Activated naive CD8-positive, alpha-beta T cell treated with anti-CD3 and anti-CD28 coated beads, Interleukin-2, amount 10 ng/mL, durations not matched to agents 7 days and 5 days (primary cell): ENCODE measurements at regions not wholly inside any gene's neighbourhood (a gene's known extent, or its start where the extent isn't known, plus 50 kb on each side); places are given as distances from the start of the nearest gene placed in this dataset.

Source experiments
- ATAC-seq: fragments of 150-1000 bp; cut with Tn5 transposase; one replicate; pipeline ENCODE4 v1.10.0; 2021; ENCODE audit warnings: low read depth, moderate library complexity
- POLR2A ChIA-PET: fragments of 350-600 bp; sonication (Branson Sonifier 250); formaldehyde crosslinking; loops from one replicate; lab custom pipeline; 2021; ENCODE audit warnings: antibody characterized with exemption; lab: Charles Lee
- DNase-seq: peaks from one replicate; pipeline ENCODE4 v3.0.0; 2021
- H3K27ac Mint-ChIP-seq: one replicate; pipeline ENCODE4 v1.8.0; 2022; ENCODE audit warnings: mild to moderate bottlenecking, mixed read lengths
- H3K27me3 Mint-ChIP-seq: one replicate; pipeline ENCODE4 v1.8.0; 2022; ENCODE audit warnings: mild to moderate bottlenecking, moderate library complexity, mixed read lengths
- H3K36me3 Mint-ChIP-seq: one replicate; pipeline ENCODE4 v1.8.0; 2021; ENCODE audit warnings: mild to moderate bottlenecking, mixed read lengths
- H3K4me1 Mint-ChIP-seq: one replicate; pipeline ENCODE4 v1.8.0; 2021; ENCODE audit warnings: mixed read lengths
- H3K4me3 Mint-ChIP-seq: one replicate; pipeline ENCODE4 v1.8.0; 2022; ENCODE audit warnings: mild to moderate bottlenecking, moderate library complexity, mixed read lengths
- H3K9me3 Mint-ChIP-seq: one replicate; pipeline ENCODE4 v1.8.0; 2021; ENCODE audit warnings: mixed read lengths

DNA sequence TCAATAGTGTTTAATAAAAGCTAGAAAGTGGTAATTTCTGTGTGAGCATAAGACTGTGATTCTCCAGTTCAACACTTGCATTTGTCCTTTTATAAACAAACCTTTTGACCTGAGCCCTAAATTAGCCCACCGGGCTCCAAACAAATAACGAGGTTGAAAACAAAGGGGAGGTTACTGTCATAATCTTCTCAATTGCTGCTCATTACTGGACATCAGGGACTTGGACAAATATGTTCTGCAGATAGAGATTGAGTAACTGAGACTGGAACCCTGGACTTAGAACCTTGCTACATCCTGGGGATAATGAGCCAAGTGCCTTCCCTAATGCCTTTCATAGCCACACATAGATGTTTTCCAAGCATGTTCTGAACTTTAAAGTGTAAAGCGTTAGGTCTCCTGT, 84.2 kb upstream of the PCSK2 start:
- Mint-ChIP-seq H3K9me3 (peaks cover 6% of the 10 kb centered on the region), H3K4me1 (no peaks in the 10 kb centered on the region), H3K27me3 (no peaks in the 10 kb centered on the region), H3K4me3 (no peak overlapping the region), H3K27ac (no peak overlapping the region), H3K36me3 (no peaks in the 10 kb centered on the region)
- no peak for DNase-seq
- POLR2A ChIA-PET: no interaction called here
- no peak for ATAC-seq

DNA sequence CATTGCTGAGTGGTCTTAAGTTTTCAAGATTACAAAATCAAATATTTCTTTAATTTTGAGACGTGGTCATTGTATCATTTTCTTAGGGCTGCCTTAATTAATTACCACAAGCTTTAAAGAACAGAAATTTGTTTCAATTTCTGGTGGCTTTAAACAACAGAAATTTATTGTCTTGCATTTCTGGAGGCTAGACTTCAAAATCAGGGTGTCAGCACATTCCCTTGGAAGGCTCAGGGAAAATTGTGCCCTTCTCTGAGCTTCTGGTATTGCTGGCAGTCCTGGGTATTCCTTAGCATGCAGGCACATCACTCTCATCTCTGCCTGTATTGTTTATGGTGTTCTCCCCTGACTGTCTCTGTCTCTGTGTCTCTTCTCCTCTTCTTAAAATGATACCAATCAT, 76.0 kb upstream of the PCSK2 start:
- Mint-ChIP-seq H3K27me3 (no peaks in the 10 kb centered on the region), H3K36me3 (no peaks in the 10 kb centered on the region), H3K4me1 (no peaks in the 10 kb centered on the region), H3K27ac (no peak overlapping the region), H3K4me3 (no peak overlapping the region), H3K9me3 (peaks cover 7% of the 10 kb centered on the region)
- DNase-seq (no peak), ATAC-seq (no peak)
- POLR2A ChIA-PET: no interaction called here

DNA sequence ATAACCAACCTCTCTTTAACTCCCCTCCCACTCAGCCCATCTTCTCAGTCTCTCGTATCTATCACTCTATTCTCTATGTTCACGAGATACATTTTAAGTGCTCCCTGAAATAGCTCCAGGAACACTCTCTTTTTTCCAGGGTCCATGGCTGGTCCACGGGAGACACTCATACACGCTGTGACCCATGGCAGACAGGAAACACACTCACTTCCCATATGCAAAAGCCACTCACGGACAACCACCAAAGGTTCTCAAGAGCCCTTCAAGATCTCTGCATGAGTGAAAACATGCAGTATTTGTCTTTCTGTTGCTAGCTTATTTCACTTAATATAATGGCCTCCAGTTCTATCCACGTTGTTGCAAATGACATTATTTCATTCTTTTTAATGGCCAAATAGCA, 71.4 kb upstream of the PCSK2 start:
- no peak for ATAC-seq
- no peaks in the 10 kb centered on the region for H3K4me1 Mint-ChIP-seq

DNA sequence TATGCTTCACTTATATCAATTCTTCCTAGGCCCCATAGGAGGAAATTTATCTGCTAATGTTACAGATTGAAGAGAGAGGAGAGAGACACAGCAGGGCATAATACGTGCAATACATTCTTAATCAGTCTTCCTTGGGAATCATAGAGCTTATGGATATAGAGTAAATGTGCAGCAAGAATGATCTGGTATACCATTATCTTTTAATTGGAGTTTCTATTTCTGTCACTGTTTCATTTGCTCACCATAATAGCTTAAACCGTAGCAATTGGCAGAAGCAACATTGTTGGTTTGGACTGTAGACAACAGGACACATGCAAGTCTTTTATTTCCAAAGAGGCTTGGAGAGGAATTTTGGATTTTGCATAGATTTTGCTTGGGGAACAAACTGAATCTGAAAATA, 68.1 kb upstream of the PCSK2 start:
- DNase-seq (no peak), ATAC-seq (no peak)
- H3K9me3 Mint-ChIP-seq: peaks cover 7% of the 10 kb centered on the region
- H3K27ac Mint-ChIP-seq: no peak overlapping the region
- no peaks in the 10 kb centered on the region for H3K4me1 Mint-ChIP-seq
- POLR2A ChIA-PET: no interaction called here
- H3K36me3 Mint-ChIP-seq: no peaks in the 10 kb centered on the region
- no peak overlapping the region for H3K4me3 Mint-ChIP-seq
- no peaks in the 10 kb centered on the region for H3K27me3 Mint-ChIP-seq

More for the DNA sequence above, 71.4 kb upstream of the PCSK2 start:
- no peak overlapping the region for H3K4me3 Mint-ChIP-seq
- H3K9me3 Mint-ChIP-seq: peaks cover 5% of the 10 kb centered on the region
- H3K27ac Mint-ChIP-seq: no peak overlapping the region
- H3K36me3 Mint-ChIP-seq: no peaks in the 10 kb centered on the region
- POLR2A ChIA-PET: no interaction called here
- no peak for DNase-seq
- H3K27me3 Mint-ChIP-seq: no peaks in the 10 kb centered on the region

DNA sequence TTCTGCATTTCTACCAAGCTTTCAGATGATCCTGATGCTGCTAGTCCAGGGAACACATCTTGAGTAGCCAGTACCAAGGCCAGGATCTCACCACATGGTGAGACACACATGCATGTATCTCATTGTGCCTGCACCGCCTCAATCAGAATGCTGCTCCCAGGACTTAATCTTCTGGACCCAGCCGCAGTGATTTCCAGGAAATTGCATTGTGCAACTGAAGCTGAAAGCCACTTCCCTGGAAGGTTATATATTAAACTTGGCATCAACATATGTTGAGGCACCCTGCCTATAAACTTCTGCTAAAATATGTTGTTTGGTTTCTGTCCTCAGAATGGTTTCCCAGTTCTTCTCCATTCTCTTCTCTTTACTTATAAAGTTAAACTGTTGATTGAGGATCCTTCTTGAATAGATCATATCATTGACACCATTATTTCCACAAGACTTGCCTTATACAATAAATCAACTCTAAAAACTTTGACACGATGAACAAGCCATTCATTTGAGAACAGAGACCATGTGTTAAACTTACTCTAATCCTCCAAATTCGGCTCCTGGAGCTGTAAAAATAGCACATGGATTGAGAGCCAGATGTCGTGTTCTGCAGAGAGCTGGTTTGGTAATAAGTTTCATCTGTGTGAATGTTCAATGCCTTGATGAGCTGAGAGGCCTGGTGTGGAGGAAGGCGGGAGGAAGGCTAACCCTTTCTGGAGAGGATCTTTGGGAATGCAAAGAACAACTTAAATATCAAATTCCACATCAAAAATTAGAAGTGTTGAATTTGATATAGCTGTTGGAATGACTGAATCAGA, 65.0 kb upstream of the PCSK2 start:
- Mint-ChIP-seq H3K4me1 (no peaks in the 10 kb centered on the region), H3K9me3 (peaks cover 2% of the 10 kb centered on the region), H3K36me3 (no peaks in the 10 kb centered on the region), H3K27ac (no peak overlapping the region), H3K27me3 (no peaks in the 10 kb centered on the region), H3K4me3 (no peak overlapping the region)
- ATAC-seq: no peak
- POLR2A ChIA-PET: no interaction called here
- no peak for DNase-seq

DNA sequence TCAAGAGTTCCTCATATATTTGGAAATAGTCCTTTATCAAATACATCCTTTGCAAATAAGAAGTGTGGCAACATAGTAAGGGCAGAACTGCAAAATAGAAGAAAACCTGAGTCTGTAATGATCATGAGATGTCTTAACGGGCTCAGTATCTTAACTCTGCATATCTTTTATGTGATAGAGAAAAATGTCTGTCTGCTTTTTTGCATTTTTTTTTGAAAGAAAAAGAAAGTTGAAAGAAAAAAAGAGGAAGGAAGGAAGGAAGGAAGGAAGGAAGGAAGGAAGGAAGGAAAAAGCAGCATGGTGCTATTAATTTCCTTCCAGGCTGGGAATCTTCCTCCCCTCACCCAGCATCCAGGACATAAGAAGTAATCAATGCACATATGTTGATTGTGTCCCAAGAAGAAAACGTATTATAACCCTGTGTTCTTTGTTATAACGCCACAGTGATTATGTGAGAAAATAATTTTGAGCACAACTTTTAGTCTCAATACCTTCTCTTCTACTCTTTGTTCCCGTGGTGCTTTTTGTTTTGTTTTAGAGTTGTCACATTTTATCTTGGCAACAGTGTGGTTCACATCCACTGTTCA, 58.7 kb upstream of the PCSK2 start:
- POLR2A ChIA-PET: no interaction called here
- no peak overlapping the region for H3K4me3 Mint-ChIP-seq
- ATAC-seq: no peak

DNA sequence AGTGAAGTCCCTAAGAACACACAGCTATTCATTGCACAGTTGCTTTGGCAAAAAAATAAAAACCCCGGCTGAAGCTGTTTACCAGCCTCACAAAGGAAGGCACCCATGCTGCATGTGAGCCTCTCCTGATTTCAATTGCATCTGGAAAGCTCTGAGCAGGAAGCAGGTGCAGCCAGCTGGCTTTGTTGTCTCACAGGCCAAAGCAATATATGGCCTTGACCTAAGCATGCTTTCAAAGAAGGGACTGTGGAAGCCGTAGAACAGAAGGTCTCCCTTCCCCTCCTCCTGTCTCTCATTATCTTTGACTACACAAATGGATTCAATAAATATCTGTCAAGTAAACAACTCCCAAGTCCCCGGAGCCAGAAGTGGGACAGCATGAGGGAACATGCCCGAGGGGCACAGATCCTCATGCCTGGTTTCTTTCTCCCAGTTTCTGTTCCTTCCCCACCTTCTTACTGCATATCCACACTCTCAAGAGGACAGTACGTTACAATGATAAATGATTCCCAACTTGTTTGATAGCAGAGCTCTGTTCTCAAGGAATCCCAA, 57.2 kb upstream of the PCSK2 start:
- no peaks in the 10 kb centered on the region for H3K9me3 Mint-ChIP-seq
- POLR2A ChIA-PET: no interaction called here
- no peak for ATAC-seq
- no peak overlapping the region for H3K4me3 Mint-ChIP-seq
- H3K27ac Mint-ChIP-seq: no peak overlapping the region
- no peaks in the 10 kb centered on the region for H3K4me1 Mint-ChIP-seq
- H3K27me3 Mint-ChIP-seq: no peaks in the 10 kb centered on the region
- DNase-seq: no peak
- H3K36me3 Mint-ChIP-seq: no peaks in the 10 kb centered on the region

More for the DNA sequence above, 58.7 kb upstream of the PCSK2 start:
- no peak for DNase-seq
- H3K4me1 Mint-ChIP-seq: no peaks in the 10 kb centered on the region
- H3K36me3 Mint-ChIP-seq: no peaks in the 10 kb centered on the region
- H3K9me3 Mint-ChIP-seq: no peaks in the 10 kb centered on the region
- no peak overlapping the region for H3K27ac Mint-ChIP-seq
- no peaks in the 10 kb centered on the region for H3K27me3 Mint-ChIP-seq

DNA sequence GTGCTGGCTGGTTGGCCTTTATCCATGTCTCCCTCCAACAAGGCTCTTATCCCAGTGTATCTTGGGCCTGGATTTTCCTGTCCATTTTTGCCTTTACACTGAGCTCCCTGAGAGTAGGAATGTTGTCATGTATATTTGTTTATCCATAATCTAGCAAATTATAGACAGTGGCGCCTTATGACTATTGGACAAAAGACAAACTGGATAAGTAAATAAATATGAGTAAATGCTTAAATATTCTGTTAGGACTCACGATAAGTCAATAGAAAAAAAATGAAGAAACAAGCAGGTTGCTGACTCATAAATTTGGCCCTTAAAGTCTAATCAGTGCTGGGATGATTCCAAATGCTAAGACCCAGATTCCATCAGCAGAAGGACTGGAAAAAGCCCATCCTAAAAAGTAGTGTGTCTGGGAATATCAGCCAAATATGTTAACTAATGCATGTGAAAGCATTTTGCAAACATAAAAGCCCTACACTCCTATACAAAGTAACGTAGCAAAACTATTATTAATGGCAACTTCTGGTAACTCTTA, 55.0 kb upstream of the PCSK2 start:
- Mint-ChIP-seq H3K9me3 (no peaks in the 10 kb centered on the region), H3K4me1 (no peaks in the 10 kb centered on the region), H3K27me3 (no peaks in the 10 kb centered on the region)

DNA sequence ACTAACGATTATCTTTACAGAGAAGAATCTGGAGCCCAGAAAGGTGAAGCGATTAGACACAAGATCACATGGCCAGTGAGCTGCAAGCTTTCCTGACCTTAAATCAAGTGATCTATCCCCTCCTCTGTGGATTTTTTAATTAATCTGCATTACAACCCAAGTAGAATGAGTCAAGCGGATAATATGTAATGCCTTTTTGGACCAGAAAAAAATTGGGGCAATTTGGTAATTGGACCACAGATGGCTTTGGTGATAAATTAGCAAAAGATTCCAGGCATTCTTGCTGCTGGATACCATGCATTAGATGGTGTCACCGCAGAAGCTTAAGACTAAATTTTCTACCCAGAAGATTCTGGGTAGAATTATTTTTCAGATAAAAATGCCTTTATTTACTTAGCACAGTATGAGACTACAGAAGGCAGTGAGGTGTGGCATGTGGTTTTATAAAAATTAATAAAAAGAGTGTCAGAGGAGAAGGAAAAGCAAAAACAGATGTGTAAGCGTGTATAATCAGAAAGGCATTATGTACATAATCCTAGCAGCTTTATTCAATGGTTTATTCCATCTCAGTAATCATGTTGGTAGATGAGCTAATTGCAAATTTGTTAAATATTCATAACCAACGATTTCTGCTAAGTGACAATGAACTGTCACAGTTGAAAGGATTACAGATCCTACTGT, 53.9 kb upstream of the PCSK2 start:
- Mint-ChIP-seq H3K36me3 (no peaks in the 10 kb centered on the region), H3K27ac (no peak overlapping the region), H3K27me3 (no peaks in the 10 kb centered on the region), H3K9me3 (no peaks in the 10 kb centered on the region), H3K4me3 (no peak overlapping the region), H3K4me1 (no peaks in the 10 kb centered on the region)
- ATAC-seq (no peak), DNase-seq (no peak)
- POLR2A ChIA-PET: no interaction called here

More for the DNA sequence above, 55.0 kb upstream of the PCSK2 start:
- POLR2A ChIA-PET: no interaction called here
- Mint-ChIP-seq H3K4me3 (no peak overlapping the region), H3K27ac (no peak overlapping the region), H3K36me3 (no peaks in the 10 kb centered on the region)
- ATAC-seq (no peak), DNase-seq (no peak)
